ENCODE measurements at regions not wholly inside any gene's neighbourhood (a gene's known extent, or its start where the extent isn't known, plus 50 kb on each side); places are given as distances from the start of the nearest gene placed in this dataset.

GRCh38 chr2:198994678-198995077 is 463.1 kb downstream of the SATB2 start:
- H3K27me3 ChIP-seq (ENCODE audit: control insufficient read depth, insufficient read depth, low read length) = no peaks in the 10 kb centered on the region
- H3K4me3 ChIP-seq (ENCODE audit: low read depth, low read length) = no peak overlapping the region
- ChIA-PET POLR2A (no interaction called here), CTCF (no interaction called here)
- DNase-seq (ENCODE audit: low read depth) = no peak
- no peak for TF ChIP-seq CTCF (IDR thresholded peaks at IDR 0.05; ENCODE audit: insufficient read depth, low read depth, low read length)
- H3K36me3 ChIP-seq (ENCODE audit: control insufficient read depth, insufficient read depth, low read length) = no peaks in the 10 kb centered on the region

- no peaks in the 10 kb centered on the region for H3K36me3 ChIP-seq (ENCODE audit: control insufficient read depth, insufficient read depth, low read length)
- CTCF ChIA-PET = no interaction called here
- POLR2A ChIA-PET = no interaction called here
- no peaks in the 10 kb centered on the region for H3K27me3 ChIP-seq (ENCODE audit: control insufficient read depth, insufficient read depth, low read length)
- no peak for DNase-seq (ENCODE audit: low read depth)
- H3K4me3 ChIP-seq (ENCODE audit: low read depth, low read length) = no peak overlapping the region
- TF ChIP-seq CTCF (IDR thresholded peaks at IDR 0.05; ENCODE audit: insufficient read depth, low read depth, low read length) = no peak
These were observed 466.3 kb downstream of the SATB2 start for GRCh38 chr2:198991431-198991830.

GRCh38 chr2:198975779-198976178 is 482.0 kb downstream of the SATB2 start:
- DNase-seq (ENCODE audit: low read depth) = no peak
- no peaks in the 10 kb centered on the region for H3K27me3 ChIP-seq (ENCODE audit: control insufficient read depth, insufficient read depth, low read length)
- TF ChIP-seq CTCF (IDR thresholded peaks at IDR 0.05; ENCODE audit: insufficient read depth, low read depth, low read length) = no peak
- ChIA-PET CTCF (no interaction called here), POLR2A (no interaction called here)
- no peaks in the 10 kb centered on the region for H3K36me3 ChIP-seq (ENCODE audit: control insufficient read depth, insufficient read depth, low read length)
- no peak overlapping the region for H3K4me3 ChIP-seq (ENCODE audit: low read depth, low read length)

- no peak for DNase-seq (ENCODE audit: low read depth)
- Histone ChIP-seq H3K4me3 (ENCODE audit: low read depth, low read length) (no peak overlapping the region), H3K36me3 (ENCODE audit: control insufficient read depth, insufficient read depth, low read length) (no peaks in the 10 kb centered on the region), H3K27me3 (ENCODE audit: control insufficient read depth, insufficient read depth, low read length) (no peaks in the 10 kb centered on the region)
- CTCF ChIA-PET = no interaction called here
- POLR2A ChIA-PET = no interaction called here
- no peak for TF ChIP-seq CTCF (IDR thresholded peaks at IDR 0.05; ENCODE audit: insufficient read depth, low read depth, low read length)
These were observed 484.0 kb downstream of the SATB2 start for GRCh38 chr2:198973785-198974184.

- Histone ChIP-seq H3K4me3 (ENCODE audit: low read depth, low read length) (no peak overlapping the region), H3K36me3 (ENCODE audit: control insufficient read depth, insufficient read depth, low read length) (no peaks in the 10 kb centered on the region), H3K27me3 (ENCODE audit: control insufficient read depth, insufficient read depth, low read length) (no peaks in the 10 kb centered on the region; the same call in 1 of the 2 replicates)
- ChIA-PET CTCF (no interaction called here), POLR2A (no interaction called here)
- DNase-seq (ENCODE audit: low read depth) = no peak
- TF ChIP-seq CTCF (IDR thresholded peaks at IDR 0.05; ENCODE audit: insufficient read depth, low read depth, low read length) = no peak
These were observed 484.6 kb downstream of the SATB2 start for GRCh38 chr2:198973181-198973580.
